Right kidney (tissue), 1 donor: ENCODE measurements at regions not wholly inside any gene's neighbourhood (a gene's known extent, or its start where the extent isn't known, plus 50 kb on each side); places are given as distances from the start of the nearest gene placed in this dataset.

Experiments
- DNase-seq: peaks from one replicate; pipeline ENCODE4 v3.0.0-alpha.2; 2016

DNA sequence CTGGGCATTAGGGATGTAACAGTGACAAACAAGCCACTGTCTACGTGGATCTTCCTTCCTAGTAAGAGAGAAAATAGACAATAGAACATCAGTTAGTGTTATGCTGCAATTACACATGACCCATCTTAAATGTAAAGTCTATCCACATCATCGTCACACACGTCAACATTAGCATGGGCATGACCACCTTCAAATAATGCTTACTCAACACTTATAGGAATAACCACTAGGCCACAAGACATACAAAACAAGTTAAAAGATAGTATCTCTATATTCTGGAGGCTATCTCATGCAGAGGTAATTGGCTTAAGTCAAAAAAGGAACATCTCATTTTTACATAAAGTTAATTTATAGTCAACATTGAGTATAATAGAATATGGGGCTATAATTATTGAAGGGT is 156.5 kb downstream of the MOXD1 start:
- DNase-seq, result no peak

GRCh38 chr6:132236744-132237143 is 164.5 kb downstream of the MOXD1 start:
- no peak for DNase-seq

- DNase-seq, result no peak
Observed at GRCh38 chr6:132236281-132236680, 165.0 kb downstream of the MOXD1 start.

DNA sequence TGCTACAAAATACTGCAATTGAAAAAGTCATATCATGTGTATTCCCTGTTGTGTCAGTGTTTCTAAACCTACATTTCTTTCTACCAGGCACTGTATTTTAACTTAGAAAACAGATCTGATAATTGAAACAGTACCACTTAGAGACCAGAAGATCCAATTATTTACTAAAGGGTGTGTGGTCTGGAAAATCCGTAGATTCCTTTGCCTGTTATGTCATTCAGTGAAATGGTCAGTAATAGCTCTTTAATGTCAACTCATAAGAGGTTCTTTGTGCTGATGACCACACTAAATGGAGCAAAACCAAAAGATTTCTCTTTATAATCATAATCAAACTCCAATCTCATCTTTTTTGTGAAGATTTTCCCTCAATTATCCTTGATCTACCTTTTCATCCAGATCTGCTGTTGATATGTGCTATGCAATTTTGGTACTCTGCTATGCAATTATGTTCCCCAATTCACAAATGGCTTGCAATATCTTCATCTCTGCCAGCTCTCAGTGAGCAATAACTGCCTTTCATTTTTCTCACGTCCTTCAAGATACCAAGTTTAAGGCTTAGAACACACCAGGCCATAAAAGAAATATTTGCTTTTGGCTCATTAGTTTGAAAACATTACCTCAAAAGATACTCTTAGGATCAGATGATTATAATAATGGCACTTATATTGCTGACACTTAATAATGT is 165.5 kb downstream of the MOXD1 start:
- DNase-seq, result no peak

- no peak for DNase-seq
Observed at GRCh38 chr6:132234356-132234755, 166.9 kb downstream of the MOXD1 start.

GRCh38 chr6:132231121-132231884 is 170.0 kb downstream of the MOXD1 start:
- DNase-seq, result no peak

DNA sequence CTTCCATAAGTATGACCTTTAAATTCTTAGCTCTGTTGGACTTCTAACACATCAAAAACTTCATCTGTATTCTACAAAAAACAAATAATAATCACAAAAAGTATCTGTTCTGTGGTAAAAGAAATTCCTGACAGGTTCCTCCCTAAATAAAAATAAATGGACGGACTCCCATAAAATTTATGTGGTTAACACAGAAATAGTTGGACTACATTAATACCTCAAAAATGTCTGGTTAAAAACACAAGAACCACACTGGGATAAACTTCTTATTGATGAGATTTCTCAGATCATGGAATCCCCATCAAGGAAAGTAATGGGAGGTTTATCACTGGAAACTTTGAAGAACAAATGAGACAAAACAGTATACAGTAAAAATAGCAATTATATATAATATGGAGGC is 172.4 kb downstream of the MOXD1 start:
- DNase-seq, result no peak

GRCh38 chr6:132227904-132228303 is 173.4 kb downstream of the MOXD1 start:
- DNase-seq, result no peak

DNA sequence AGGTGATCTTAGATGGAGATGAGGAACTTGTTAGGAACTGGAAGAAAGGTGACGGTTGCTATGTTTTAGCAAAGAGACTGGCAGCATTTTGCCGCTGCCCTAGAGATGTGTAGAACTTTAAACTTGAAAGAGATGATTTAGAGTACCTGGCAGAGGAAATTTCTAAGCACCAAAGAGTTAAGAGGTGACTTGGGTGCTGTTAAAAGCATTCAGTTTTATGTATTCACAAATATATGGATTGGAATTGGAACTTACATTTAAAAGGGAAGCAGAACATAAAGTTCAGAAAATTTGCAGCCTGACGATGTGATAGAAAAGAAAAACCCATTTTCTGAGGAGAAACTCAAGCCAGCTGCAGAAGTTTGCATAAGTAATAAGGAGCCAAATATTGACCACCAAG is 176.3 kb downstream of the MOXD1 start:
- DNase-seq, result no peak

DNA sequence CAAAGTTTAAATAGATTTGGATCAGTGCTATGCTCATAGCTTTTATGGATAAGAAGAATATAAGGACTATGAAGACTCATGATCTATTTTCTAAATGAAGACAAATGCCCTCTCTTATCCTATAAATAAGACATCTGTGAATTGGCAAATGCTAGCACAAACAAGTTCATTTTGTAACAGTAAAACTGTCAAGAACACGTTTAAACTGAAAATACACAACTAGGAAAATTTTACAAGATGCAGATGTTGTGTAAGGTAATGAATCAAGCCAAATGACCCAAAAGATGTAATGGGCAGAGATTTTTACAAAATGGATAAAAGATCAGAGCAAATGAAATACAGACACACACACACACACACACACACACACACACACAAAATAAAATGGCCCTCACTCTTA is 180.5 kb downstream of the MOXD1 start:
- no peak for DNase-seq

GRCh38 chr6:132219901-132220300 is 181.4 kb downstream of the MOXD1 start:
- DNase-seq, result no peak

DNA sequence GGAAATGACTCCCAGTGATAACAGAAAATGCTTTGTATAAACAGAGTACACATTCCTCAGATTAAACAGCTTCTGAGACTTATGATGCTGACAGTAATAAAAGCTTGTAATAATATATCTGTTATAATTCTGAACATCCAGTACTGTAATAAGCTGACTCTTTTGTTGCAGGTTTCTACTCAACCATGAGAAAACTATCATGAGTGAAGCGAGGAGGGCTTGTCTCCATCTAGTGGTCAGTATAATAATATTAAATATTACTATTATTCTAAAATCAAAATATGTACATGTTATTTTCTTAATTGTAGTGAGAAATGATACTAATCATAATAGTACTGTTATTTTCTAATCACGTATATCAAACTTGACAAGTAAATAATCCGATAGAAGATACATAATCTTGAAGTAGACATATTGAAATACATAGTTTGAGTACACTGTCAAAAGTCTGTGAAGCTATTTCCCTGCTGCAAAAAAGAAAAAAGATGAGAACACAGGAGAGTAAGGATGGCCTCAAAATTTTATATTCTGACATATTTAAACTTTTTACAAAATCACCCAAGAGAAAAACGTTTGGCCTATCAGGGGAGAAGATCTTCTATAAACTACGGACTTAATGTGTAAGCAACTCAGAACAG is 183.1 kb downstream of the MOXD1 start:
- DNase-seq, result no peak

DNA sequence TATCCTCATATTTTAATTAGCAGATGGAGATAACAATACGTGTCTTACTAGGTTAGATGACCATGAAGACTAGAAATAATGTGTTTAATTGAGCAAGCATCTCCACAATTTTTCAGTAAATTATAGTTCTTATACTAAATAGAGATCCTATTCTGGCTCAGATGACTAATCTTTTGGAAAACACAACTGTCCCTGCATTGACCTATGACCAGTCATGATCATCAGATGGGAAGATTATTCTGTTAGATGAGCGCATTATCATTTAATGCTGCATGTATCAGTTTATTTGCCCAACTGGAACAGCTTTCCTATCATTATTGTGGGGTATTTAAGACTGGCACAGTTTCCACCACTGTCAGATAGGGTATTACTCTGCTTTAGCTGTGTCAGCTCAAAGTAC is 185.5 kb downstream of the MOXD1 start:
- DNase-seq, result no peak

- DNase-seq, result no peak
Observed at GRCh38 chr6:132214716-132215115, 186.6 kb downstream of the MOXD1 start.

DNA sequence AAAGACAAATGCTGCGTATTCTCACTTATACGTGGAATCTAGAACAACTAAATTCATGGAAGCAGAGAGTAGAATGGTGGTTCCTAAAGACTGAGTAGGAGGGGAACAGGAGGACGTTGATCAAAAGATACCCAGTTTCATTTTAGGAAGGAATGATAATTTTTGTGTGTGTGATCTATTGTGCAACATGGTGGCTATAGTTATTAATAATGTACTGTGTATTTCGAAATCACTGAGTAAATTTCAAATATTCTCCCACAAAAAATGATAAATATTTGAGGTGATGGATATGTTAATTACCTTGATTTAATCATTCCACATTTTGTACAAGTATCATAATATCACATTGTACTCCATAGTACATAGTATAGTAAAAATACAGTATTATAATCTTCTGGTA is 187.5 kb downstream of the MOXD1 start:
- DNase-seq, result no peak

DNA sequence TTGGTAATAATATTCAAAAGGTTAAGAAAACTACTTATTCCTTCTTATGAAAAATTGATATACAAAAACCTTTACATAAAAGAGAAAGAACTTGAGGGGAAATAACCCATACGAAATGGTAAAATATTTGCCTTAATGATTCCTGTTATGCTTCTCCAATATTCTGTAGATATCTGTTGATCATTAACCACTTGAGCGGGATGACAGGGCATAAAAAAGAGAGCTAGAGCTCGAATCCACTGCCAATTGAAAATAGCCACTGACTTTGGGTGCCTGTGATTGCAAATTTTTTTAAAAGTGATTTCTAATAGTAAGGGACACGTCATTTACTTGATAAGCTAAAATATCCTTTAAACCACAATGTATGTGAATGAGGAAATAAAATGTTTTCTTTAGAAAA is 188.1 kb downstream of the MOXD1 start:
- no peak for DNase-seq

- DNase-seq, result no peak
Observed at GRCh38 chr6:132210886-132211563, 190.2 kb downstream of the MOXD1 start.

GRCh38 chr6:132209351-132209750 is 191.9 kb downstream of the MOXD1 start:
- DNase-seq, result no peak

GRCh38 chr6:132207991-132208390 is 193.3 kb downstream of the MOXD1 start:
- no peak for DNase-seq

- DNase-seq, result no peak
Observed at GRCh38 chr6:132205946-132206345, 195.3 kb downstream of the MOXD1 start.

- DNase-seq, result no peak
Observed at GRCh38 chr6:132204591-132204990, 196.7 kb downstream of the MOXD1 start.

- DNase-seq, result no peak
Observed at GRCh38 chr6:132202574-132202973, 198.7 kb downstream of the MOXD1 start.

DNA sequence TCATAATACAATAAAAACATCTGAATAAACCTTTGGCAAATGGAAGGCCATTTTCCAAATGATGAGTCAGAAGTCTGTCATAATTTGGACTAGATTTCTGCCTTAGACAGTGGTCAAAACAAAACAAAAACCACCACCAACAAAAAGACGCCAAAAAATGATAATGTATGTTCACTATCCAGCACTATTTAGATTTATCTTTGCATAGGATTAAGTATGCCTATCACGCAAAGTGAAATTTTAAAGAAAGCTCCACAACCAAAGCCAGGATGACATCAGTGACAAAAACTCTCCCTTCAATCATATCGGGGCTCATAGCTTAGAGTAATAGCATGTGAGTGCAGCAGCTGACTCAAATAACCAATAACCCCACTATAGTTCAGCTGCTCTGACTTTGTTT is 201.9 kb downstream of the MOXD1 start:
- DNase-seq, result no peak
